Loucy (cell line): ENCODE measurements at regions not wholly inside any gene's neighbourhood (a gene's known extent, or its start where the extent isn't known, plus 50 kb on each side); places are given as distances from the start of the nearest gene placed in this dataset.

Experiments
- CTCF ChIP-seq: fragments of 200-600 bp; sonication (generic); conservative IDR thresholded peaks from 2 replicates; pipeline ENCODE4 v1.5.1; 2014; ENCODE audit warnings: mild to moderate bottlenecking, antibody characterized with exemption, low read length
- EZH2phosphoT487 ChIP-seq: fragments of 200-600 bp; IDR thresholded peaks from 2 replicates; pipeline ENCODE4 v1.6.1; 2018; ENCODE audit warnings: antibody characterized with exemption, mild to moderate bottlenecking, moderate library complexity, borderline replicate concordance

DNA sequence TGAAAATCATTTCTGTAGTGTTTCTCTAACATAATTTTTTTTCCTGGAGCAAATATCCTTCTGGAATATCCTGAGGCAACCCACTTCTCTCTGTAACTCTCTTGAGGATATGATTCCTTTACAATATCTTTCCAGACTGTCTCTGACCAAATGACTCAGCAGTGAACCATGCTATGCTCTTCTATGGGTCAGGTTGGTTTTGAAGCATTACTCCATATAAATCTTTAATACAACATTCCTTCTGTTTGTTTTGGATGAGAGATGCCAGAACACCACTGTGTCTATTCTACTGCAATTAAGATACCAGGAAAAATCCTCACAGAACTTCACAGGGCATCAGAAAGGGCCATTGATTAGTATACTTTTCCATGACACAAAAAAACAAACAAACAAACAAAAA lies 626.4 kb upstream of the ZNF385D start:
- TF ChIP-seq CTCF (no peak), EZH2phosphoT487 (no peak)
